OCI-LY7 (cell line): ENCODE measurements at regions not wholly inside any gene's neighbourhood (a gene's known extent, or its start where the extent isn't known, plus 50 kb on each side); places are given as distances from the start of the nearest gene placed in this dataset.

Source experiments
- BruUV-seq: library from RNA; stranded (reverse); fragments of 400-500 nt; replicated peaks from 2 replicates; lab custom pipeline; 2021; lab: Mats Ljungman, UMichigan
- CTCF ChIA-PET: fragments of 300-600 bp; sonication (Branson Sonifier 250); formaldehyde crosslinking; loops from one replicate; lab custom pipeline; 2022; ENCODE audit warnings: antibody characterized with exemption; ENCODE audit not compliant: unreplicated experiment; lab: Charles Lee
- POLR2A ChIA-PET: fragments of 300-600 bp; sonication (Branson Sonifier 250); formaldehyde crosslinking; loops from one replicate; lab custom pipeline; 2022; ENCODE audit warnings: antibody characterized with exemption; lab: Charles Lee
- DNase-seq: peaks from one replicate; pipeline ENCODE4 v3.0.0-alpha.2; 2015; ENCODE audit warnings: low spot score
- H2AFZ ChIP-seq: fragments of 200-600 bp; sonication (generic), shearing (Covaris generic); 2 replicates; pipeline ENCODE4 v1.6.1; 2014; ENCODE audit warnings: mild to moderate bottlenecking, antibody characterized with exemption, low read length, moderate library complexity
- H3K27ac ChIP-seq: fragments of 200-600 bp; sonication (generic); 2 replicates; pipeline ENCODE4 v1.5.1; 2014; ENCODE audit warnings: mixed run types, low read depth, mild to moderate bottlenecking, moderate library complexity, low read length, inconsistent platforms; ENCODE audit not compliant: poor library complexity, severe bottlenecking
- H3K36me3 ChIP-seq: fragments of 200-600 bp; sonication (generic); 2 replicates; pipeline ENCODE4 v1.6.1; 2014; ENCODE audit warnings: mild to moderate bottlenecking, antibody characterized with exemption, low read length, moderate library complexity, mixed read lengths; ENCODE audit not compliant: insufficient read depth
- H3K4me1 ChIP-seq: fragments of 200-600 bp; sonication (generic); 2 replicates; pipeline ENCODE4 v1.5.1; 2014; ENCODE audit warnings: mild to moderate bottlenecking, low read length; ENCODE audit not compliant: insufficient read depth, poor library complexity, severe bottlenecking
- H3K4me2 ChIP-seq: fragments of 200-600 bp; sonication (generic); 2 replicates; pipeline ENCODE4 v1.6.1; 2014; ENCODE audit warnings: mild to moderate bottlenecking, low read length
- H3K4me3 ChIP-seq: fragments of 200-600 bp; sonication (generic); 2 replicates; pipeline ENCODE4 v1.5.1; 2014; ENCODE audit warnings: mild to moderate bottlenecking, low read depth, low read length; ENCODE audit not compliant: poor library complexity, severe bottlenecking
- H3K79me2 ChIP-seq: fragments of 200-600 bp; sonication (generic); 2 replicates; pipeline ENCODE4 v1.6.1; 2016; ENCODE audit warnings: low read depth, mild to moderate bottlenecking, low read length, moderate library complexity, mixed read lengths; ENCODE audit not compliant: insufficient read depth
- H3K9me2 ChIP-seq: fragments of 200-600 bp; sonication (generic); 2 replicates; pipeline ENCODE4 v1.6.1; 2016; ENCODE audit warnings: mild to moderate bottlenecking, low read length, mixed read lengths; ENCODE audit not compliant: insufficient read depth
- H3K9me3 ChIP-seq: fragments of 200-600 bp; sonication (generic); 2 replicates; pipeline ENCODE4 v1.6.1; 2014; ENCODE audit warnings: mild to moderate bottlenecking, mixed run types, low read length, mixed read lengths
- H4K20me1 ChIP-seq: fragments of 200-600 bp; sonication (generic); 2 replicates; pipeline ENCODE4 v1.6.1; 2014; ENCODE audit warnings: mild to moderate bottlenecking, antibody characterized with exemption, low read length, moderate library complexity, mixed read lengths; ENCODE audit not compliant: insufficient read depth
- CTCF ChIP-seq: fragments of 200-600 bp; sonication (generic); conservative IDR thresholded peaks from 2 replicates; pipeline ENCODE4 v1.5.1; 2014; ENCODE audit warnings: mild to moderate bottlenecking, antibody characterized with exemption, low read length, moderate library complexity, mixed read lengths
- EZH2phosphoT487 ChIP-seq: fragments of 200-600 bp; sonication (generic); IDR thresholded peaks from 2 replicates; pipeline ENCODE4 v1.6.1; 2018; ENCODE audit warnings: low read depth, borderline replicate concordance, mild to moderate bottlenecking, mixed run types, antibody characterized with exemption, low read length, moderate library complexity, mixed read lengths
- intact Hi-C: fragments of 100-400 bp; cut with micrococcal nuclease; formaldehyde crosslinking; loops from one replicate; pipeline ENCODE4 v1.10.0; 2022; ENCODE audit not compliant: unreplicated experiment

GRCh38 chr20:6702144-6702543 is 65.3 kb upstream of the BMP2 start:
- intact Hi-C loops, result no loop called here
- no TSS peak for BruUV-seq
- DNase-seq, result no peak
- Histone ChIP-seq H4K20me1 (no peaks in the 10 kb centered on the region), H3K9me3 (no peaks in the 10 kb centered on the region), H3K9me2 (no peaks in the 10 kb centered on the region), H3K4me2 (no peak overlapping the region), H3K79me2 (no peaks in the 10 kb centered on the region), H3K36me3 (no peaks in the 10 kb centered on the region), H3K4me1 (no peaks in the 10 kb centered on the region), H2AFZ (no peak overlapping the region), H3K27ac (no peak overlapping the region), H3K4me3 (no peak overlapping the region)
- TF ChIP-seq EZH2phosphoT487, result no peak
- TF ChIP-seq CTCF, result no peak
- CTCF ChIA-PET, result no interaction called here
- POLR2A ChIA-PET, result interaction anchor here (0.6 kb wide), 1 partner anchor 24 kb away, joined by 3 read pairs; no protein-coding TSS in a partner anchor

- Histone ChIP-seq H3K4me2 (no peak overlapping the region), H4K20me1 (no peaks in the 10 kb centered on the region), H3K4me3 (no peak overlapping the region), H3K36me3 (no peaks in the 10 kb centered on the region), H2AFZ (no peak overlapping the region), H3K9me2 (no peaks in the 10 kb centered on the region), H3K4me1 (no peaks in the 10 kb centered on the region), H3K79me2 (no peaks in the 10 kb centered on the region), H3K27ac (no peak overlapping the region), H3K9me3 (no peaks in the 10 kb centered on the region)
- ChIA-PET CTCF (no interaction called here), POLR2A (no interaction called here)
- TF ChIP-seq CTCF (no peak), EZH2phosphoT487 (no peak)
- DNase-seq, result no peak
- no TSS peak for BruUV-seq
- intact Hi-C loops, result no loop called here
Observed at GRCh38 chr20:6700563-6701329, 66.7 kb upstream of the BMP2 start.

GRCh38 chr20:6699921-6700562 is 67.4 kb upstream of the BMP2 start:
- H3K36me3 ChIP-seq, result no peaks in the 10 kb centered on the region
- intact Hi-C loops, result no loop called here
- H3K79me2 ChIP-seq, result no peaks in the 10 kb centered on the region
- H3K4me3 ChIP-seq, result no peak overlapping the region
- H2AFZ ChIP-seq, result no peak overlapping the region
- CTCF ChIA-PET, result no interaction called here
- H3K27ac ChIP-seq, result no peak overlapping the region
- no peaks in the 10 kb centered on the region for H3K9me2 ChIP-seq
- BruUV-seq, result no TSS peak
- no peaks in the 10 kb centered on the region for H3K4me1 ChIP-seq
- no peaks in the 10 kb centered on the region for H3K9me3 ChIP-seq
- no peaks in the 10 kb centered on the region for H4K20me1 ChIP-seq
- no peak overlapping the region for H3K4me2 ChIP-seq
- TF ChIP-seq CTCF (no peak), EZH2phosphoT487 (no peak)
- no peak for DNase-seq
- POLR2A ChIA-PET, result no interaction called here
